NCI-H2196 treated with DMSO at 0.1 percent for 48 hours (cell line): ENCODE measurements at regions not wholly inside any gene's neighbourhood (a gene's known extent, or its start where the extent isn't known, plus 50 kb on each side); places are given as distances from the start of the nearest gene placed in this dataset.

Source experiments
- DNase-seq: peaks from one replicate; lab custom pipeline; 2025; ENCODE audit not compliant: unreplicated experiment; lab: John Stamatoyannopoulos, UW

- no peak for DNase-seq
Measured at GRCh38 chr15:94015324-94015723, 216.0 kb upstream of the MCTP2 start.

GRCh38 chr15:94008104-94009074 lies 223.0 kb upstream of the MCTP2 start:
- no peak for DNase-seq

GRCh38 chr15:94004697-94005096 lies 226.7 kb upstream of the MCTP2 start:
- no peak for DNase-seq

GRCh38 chr15:94002041-94002440 lies 229.3 kb upstream of the MCTP2 start:
- DNase-seq, result no peak

- no peak for DNase-seq
Measured at GRCh38 chr15:94001255-94001801, 230.0 kb upstream of the MCTP2 start.

GRCh38 chr15:94000606-94001005 lies 230.8 kb upstream of the MCTP2 start:
- DNase-seq, result no peak

- DNase-seq, result no peak
Measured at GRCh38 chr15:93997071-93997658, 234.2 kb upstream of the MCTP2 start.

GRCh38 chr15:93989440-93989998 lies 241.8 kb upstream of the MCTP2 start:
- DNase-seq, result no peak

- DNase-seq, result no peak
Measured at GRCh38 chr15:93987068-93987467, 244.3 kb upstream of the MCTP2 start.

- no peak for DNase-seq
Measured at GRCh38 chr15:93986400-93986984, 244.9 kb upstream of the MCTP2 start.

GRCh38 chr15:93985925-93986324 lies 245.4 kb upstream of the MCTP2 start:
- no peak for DNase-seq

- no peak for DNase-seq
Measured at GRCh38 chr15:93985176-93985575, 246.2 kb upstream of the MCTP2 start.

- DNase-seq, result no peak
Measured at GRCh38 chr15:93983526-93983925, 247.8 kb upstream of the MCTP2 start.

- DNase-seq, result no peak
Measured at GRCh38 chr15:93982226-93982727, 249.1 kb upstream of the MCTP2 start.

GRCh38 chr15:93981706-93982105 lies 249.7 kb upstream of the MCTP2 start:
- DNase-seq, result no peak

GRCh38 chr15:93980261-93980911 lies 251.0 kb upstream of the MCTP2 start:
- DNase-seq, result no peak

- DNase-seq, result no peak
Measured at GRCh38 chr15:93974804-93975481, 256.4 kb upstream of the MCTP2 start.

GRCh38 chr15:93973287-93973686 lies 258.1 kb upstream of the MCTP2 start:
- DNase-seq, result no peak

- no peak for DNase-seq
Measured at GRCh38 chr15:93968773-93969172, 262.6 kb upstream of the MCTP2 start.

GRCh38 chr15:93965304-93965908 lies 266.0 kb upstream of the MCTP2 start:
- no peak for DNase-seq
